Astrocyte of the cerebellum (primary cell): ENCODE measurements at regions not wholly inside any gene's neighbourhood (a gene's known extent, or its start where the extent isn't known, plus 50 kb on each side); places are given as distances from the start of the nearest gene placed in this dataset.

Experiments used
- DNase-seq: peaks from one replicate; pipeline ENCODE4 v3.0.0-alpha.2; 2011; ENCODE audit warnings: low read depth
- H3K4me3 ChIP-seq: 2 replicates; pipeline ENCODE4 v1.5.1; 2011; ENCODE audit warnings: mild to moderate bottlenecking, low read depth, low read length, moderate library complexity
- CTCF ChIP-seq: IDR thresholded peaks from 2 replicates; pipeline ENCODE4 v1.5.1; 2012; ENCODE audit warnings: low read length, low read depth, moderate library complexity, mild to moderate bottlenecking; ENCODE audit errors: missing control alignments
- in situ Hi-C: cut with HindIII; loops from 2 replicates; pipeline ENCODE4 v1.10.0; 2017; ENCODE audit warnings: low sequenced_read_pairs

DNA sequence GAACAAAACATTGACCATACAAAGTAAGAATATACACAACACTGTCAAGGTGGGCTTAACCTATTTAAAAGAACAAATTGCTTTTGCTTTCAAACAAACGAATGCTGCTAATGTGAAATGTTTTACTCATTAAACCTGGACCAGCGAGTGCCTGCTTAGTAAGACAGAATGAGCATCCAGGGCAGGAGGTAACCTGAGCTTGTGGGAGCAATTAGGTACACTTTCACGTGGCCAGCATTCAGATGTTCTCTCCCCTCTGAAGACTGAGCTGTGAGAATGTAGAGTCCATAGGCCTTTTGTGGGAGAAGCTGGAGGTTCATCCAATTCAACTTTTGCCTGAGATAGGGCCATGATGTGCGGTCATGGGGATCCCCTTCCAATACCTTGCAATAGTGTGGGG lies 266.5 kb downstream of the TSN start:
- in situ Hi-C loops = no loop called here
- no peak overlapping the region for H3K4me3 ChIP-seq
- TF ChIP-seq CTCF = no peak

DNA sequence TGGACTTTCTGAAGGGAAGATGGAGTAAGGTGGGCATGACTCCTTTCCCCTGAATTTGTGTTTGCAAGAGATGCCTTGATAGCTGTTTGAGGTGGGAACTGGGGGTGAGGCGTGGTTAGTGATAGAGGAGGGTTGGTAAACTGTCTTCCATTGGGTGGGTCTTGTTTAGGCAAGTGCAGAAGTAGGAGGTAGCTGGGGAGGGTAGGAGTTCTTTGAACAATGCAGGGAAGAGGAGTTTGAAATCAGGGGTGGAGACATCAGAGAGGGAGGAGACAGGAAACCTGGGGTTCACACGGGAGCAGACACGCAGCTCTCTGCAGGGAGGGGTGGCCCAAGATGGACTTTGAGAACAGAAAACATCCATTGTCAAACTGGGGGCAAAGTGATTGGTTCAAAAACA lies 267.1 kb downstream of the TSN start:
- no peak for DNase-seq
- no peak overlapping the region for H3K4me3 ChIP-seq
- in situ Hi-C loops = no loop called here
- TF ChIP-seq CTCF = no peak

More for the DNA sequence above, 266.5 kb downstream of the TSN start:
- DNase-seq = no peak

GRCh38 chr2:122023059-122023864 lies 267.8 kb downstream of the TSN start:
- no peak overlapping the region for H3K4me3 ChIP-seq
- in situ Hi-C loops = no loop called here
- no peak for TF ChIP-seq CTCF
- DNase-seq = no peak

- DNase-seq = no peak
- in situ Hi-C loops = no loop called here
- TF ChIP-seq CTCF = no peak
- no peak overlapping the region for H3K4me3 ChIP-seq
Measured at GRCh38 chr2:122027510-122028217, 272.2 kb downstream of the TSN start.

- in situ Hi-C loops = no loop called here
- H3K4me3 ChIP-seq = no peak overlapping the region
- no peak for TF ChIP-seq CTCF
- peak; percentile 6 for DNase-seq
Measured at GRCh38 chr2:122028371-122029100, 273.1 kb downstream of the TSN start.

GRCh38 chr2:122029456-122029855 lies 274.0 kb downstream of the TSN start:
- in situ Hi-C loops = no loop called here
- TF ChIP-seq CTCF = no peak
- DNase-seq = no peak
- H3K4me3 ChIP-seq = no peak overlapping the region
